Body of pancreas (tissue), 4 donors: ENCODE measurements at regions not wholly inside any gene's neighbourhood (a gene's known extent, or its start where the extent isn't known, plus 50 kb on each side); places are given as distances from the start of the nearest gene placed in this dataset.

Source experiments
- CTCF ChIP-seq, 7 experiments: fragments of 450-650 bp in 4 of 7; fragments of 200-600 bp in 3 of 7; sonication (generic) in 3 of 7; IDR thresholded peaks; one replicate each; pipeline ENCODE4 v1.5.1; 2016 to 2019; ENCODE audit warnings: antibody characterized with exemption in 7 of 7
- POLR2A ChIP-seq, 3 donors: fragments of 450-650 bp; IDR thresholded peaks; one replicate each; pipeline ENCODE4 v1.6.1; 2016; ENCODE audit warnings: antibody characterized with exemption in 3 of 3, mild to moderate bottlenecking in 2 of 3

- TF ChIP-seq CTCF (IDR thresholded peaks at IDR 0.05): no peak
- no peak for TF ChIP-seq POLR2A (IDR thresholded peaks at IDR 0.05)
Measured at GRCh38 chr4:36823199-36823967, 421.2 kb upstream of the NWD2 start.
